ENCODE measurements at regions not wholly inside any gene's neighbourhood (a gene's known extent, or its start where the extent isn't known, plus 50 kb on each side); places are given as distances from the start of the nearest gene placed in this dataset.

GRCh38 chr3:164096352-164096751 is 981.9 kb downstream of the SI start:
- Histone ChIP-seq H3K36me3 (replicated peaks in 1 of 2; ENCODE audit: control extremely low read depth in 1 of 2, control insufficient read depth in 1 of 2, extremely low read depth in 1 of 2, insufficient read depth in 2 of 2, low read length in 1 of 2) (no peaks in the 10 kb centered on the region), H3K4me1 (ENCODE audit: control insufficient read depth in 2 of 2, insufficient read depth in 2 of 2, low read length in 2 of 2) (no peaks in the 10 kb centered on the region), H3K9me3 (ENCODE audit: control extremely low read depth in 1 of 3, control insufficient read depth in 2 of 3, insufficient read depth in 1 of 3, low read length in 2 of 3) (no peaks in the 10 kb centered on the region), H4K20me1 (ENCODE audit: control insufficient read depth, insufficient read depth, low read length, poor library complexity, severe bottlenecking) (no peaks in the 10 kb centered on the region), H3K27ac (ENCODE audit: low read length in 2 of 2) (no peak overlapping the region), H3K9ac (ENCODE audit: low read length) (no peak overlapping the region), H2AFZ (ENCODE audit: insufficient read depth, low read depth, low read length, poor library complexity, severe bottlenecking) (no peak overlapping the region), H3K27me3 (replicated peaks in 1 of 4; ENCODE audit: control extremely low read depth in 1 of 4, control insufficient read depth in 3 of 4, insufficient read depth in 4 of 4, low read length in 3 of 4) (no peaks in the 10 kb centered on the region), H3K4me2 (replicated peaks; ENCODE audit: low read depth, low read length, poor library complexity, severe bottlenecking) (no peak overlapping the region), H3K79me2 (ENCODE audit: control insufficient read depth, insufficient read depth, low read length) (no peaks in the 10 kb centered on the region), H3K4me3 (ENCODE audit: control extremely low read depth in 1 of 5, extremely low read depth in 1 of 5, insufficient read depth in 1 of 5, low read depth in 2 of 5, low read length in 4 of 5) (no peak overlapping the region)
- no peak overlapping the region for H3K27ac Mint-ChIP-seq
- POLR2A ChIA-PET: no interaction called here
- ATAC-seq (ENCODE audit: low read depth) (no peak), DNase-seq (no peak)
- H3K4me3 Mint-ChIP-seq: no peak overlapping the region
- H3K4me1 Mint-ChIP-seq: no peaks in the 10 kb centered on the region
- peaks cover 6% of the 10 kb centered on the region for H3K9me3 Mint-ChIP-seq (ENCODE audit: insufficient read depth)
- CTCF ChIA-PET: no interaction called here
- intact Hi-C loops (cut with micrococcal nuclease): no loop called here
- TF ChIP-seq EZH2 (IDR thresholded peaks at IDR 0.05; ENCODE audit: borderline replicate concordance, insufficient read depth, low read depth, low read length, poor library complexity, severe bottlenecking): no peak
- TF ChIP-seq CTCF (IDR thresholded peaks at IDR 0.05): no peak
- H3K27me3 Mint-ChIP-seq: no peaks in the 10 kb centered on the region

GRCh38 chr3:164095949-164096348 is 982.3 kb downstream of the SI start:
- Mint-ChIP-seq H3K9me3 (ENCODE audit: insufficient read depth) (peaks cover 6% of the 10 kb centered on the region), H3K27me3 (no peaks in the 10 kb centered on the region), H3K4me1 (no peaks in the 10 kb centered on the region), H3K27ac (no peak overlapping the region), H3K4me3 (no peak overlapping the region)
- no peaks in the 10 kb centered on the region for H3K27me3 ChIP-seq (replicated peaks in 1 of 4; ENCODE audit: control extremely low read depth in 1 of 4, control insufficient read depth in 3 of 4, insufficient read depth in 4 of 4, low read length in 3 of 4)
- H4K20me1 ChIP-seq (ENCODE audit: control insufficient read depth, insufficient read depth, low read length, poor library complexity, severe bottlenecking): no peaks in the 10 kb centered on the region
- no peak for ATAC-seq (ENCODE audit: low read depth)
- no peak overlapping the region for H3K27ac ChIP-seq (ENCODE audit: low read length in 2 of 2)
- intact Hi-C loops (cut with micrococcal nuclease): no loop called here
- H3K4me2 ChIP-seq (replicated peaks; ENCODE audit: low read depth, low read length, poor library complexity, severe bottlenecking): no peak overlapping the region
- no peak for DNase-seq
- no peak for TF ChIP-seq EZH2 (IDR thresholded peaks at IDR 0.05; ENCODE audit: borderline replicate concordance, insufficient read depth, low read depth, low read length, poor library complexity, severe bottlenecking)
- no peak for TF ChIP-seq CTCF (IDR thresholded peaks at IDR 0.05)
- ChIA-PET POLR2A (no interaction called here), CTCF (no interaction called here)
- H3K79me2 ChIP-seq (ENCODE audit: control insufficient read depth, insufficient read depth, low read length): no peaks in the 10 kb centered on the region
- H2AFZ ChIP-seq (ENCODE audit: insufficient read depth, low read depth, low read length, poor library complexity, severe bottlenecking): no peak overlapping the region
- H3K36me3 ChIP-seq (replicated peaks in 1 of 2; ENCODE audit: control extremely low read depth in 1 of 2, control insufficient read depth in 1 of 2, extremely low read depth in 1 of 2, insufficient read depth in 2 of 2, low read length in 1 of 2): no peaks in the 10 kb centered on the region
- no peaks in the 10 kb centered on the region for H3K4me1 ChIP-seq (ENCODE audit: control insufficient read depth in 2 of 2, insufficient read depth in 2 of 2, low read length in 2 of 2)
- WGBS (ENCODE audit: insufficient coverage): 71% methylated on average over 1 of the region's 2 CpGs
- H3K4me3 ChIP-seq (ENCODE audit: control extremely low read depth in 1 of 5, extremely low read depth in 1 of 5, insufficient read depth in 1 of 5, low read depth in 2 of 5, low read length in 4 of 5): no peak overlapping the region
- no peaks in the 10 kb centered on the region for H3K9me3 ChIP-seq (ENCODE audit: control extremely low read depth in 1 of 3, control insufficient read depth in 2 of 3, insufficient read depth in 1 of 3, low read length in 2 of 3)
- no peak overlapping the region for H3K9ac ChIP-seq (ENCODE audit: low read length)

All from B cell (primary cell).